ENCODE measurements at regions not wholly inside any gene's neighbourhood (a gene's known extent, or its start where the extent isn't known, plus 50 kb on each side); places are given as distances from the start of the nearest gene placed in this dataset.

DNA sequence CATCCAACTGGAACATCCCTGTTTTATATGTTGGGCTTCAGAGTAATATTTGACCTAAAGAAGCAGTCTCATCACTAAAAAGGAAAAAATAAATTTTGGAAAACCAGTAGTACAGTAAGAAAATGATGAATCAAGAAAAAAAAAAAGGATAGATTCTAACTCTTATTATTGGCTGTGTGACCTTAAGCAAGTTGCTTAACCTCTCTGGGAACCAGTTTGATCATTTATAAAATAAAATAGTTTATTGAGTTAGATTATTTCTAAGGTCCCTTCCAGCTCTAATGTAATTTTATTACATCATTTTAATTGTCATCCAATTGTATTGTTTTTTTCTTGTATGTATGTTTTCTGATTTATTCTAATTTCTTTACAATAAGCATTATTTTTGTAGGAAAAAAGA lies 127.0 kb downstream of the PRELID2 start:
- no peak for DNase-seq (ENCODE audit: low read depth)

DNA sequence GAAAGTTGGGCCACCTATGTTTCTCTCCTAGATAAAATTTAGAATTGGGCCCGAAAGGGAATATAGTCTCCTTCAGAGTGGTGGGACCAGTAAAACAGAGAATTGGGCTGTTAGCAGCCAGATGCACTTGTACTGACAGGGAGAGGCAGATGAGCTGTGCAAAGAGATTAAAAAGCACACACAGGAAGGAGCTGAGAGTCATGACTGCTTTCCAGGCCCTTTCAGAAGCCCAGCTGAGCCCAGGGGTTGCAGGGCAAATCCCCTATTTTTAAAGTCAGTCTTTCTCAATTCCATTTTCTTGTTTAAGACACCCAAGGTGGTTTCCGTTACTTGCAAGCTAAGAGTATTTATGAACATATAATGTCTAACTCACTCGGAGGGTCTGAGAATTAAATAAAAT lies 130.4 kb downstream of the PRELID2 start:
- no peak for DNase-seq (ENCODE audit: low read depth)

DNA sequence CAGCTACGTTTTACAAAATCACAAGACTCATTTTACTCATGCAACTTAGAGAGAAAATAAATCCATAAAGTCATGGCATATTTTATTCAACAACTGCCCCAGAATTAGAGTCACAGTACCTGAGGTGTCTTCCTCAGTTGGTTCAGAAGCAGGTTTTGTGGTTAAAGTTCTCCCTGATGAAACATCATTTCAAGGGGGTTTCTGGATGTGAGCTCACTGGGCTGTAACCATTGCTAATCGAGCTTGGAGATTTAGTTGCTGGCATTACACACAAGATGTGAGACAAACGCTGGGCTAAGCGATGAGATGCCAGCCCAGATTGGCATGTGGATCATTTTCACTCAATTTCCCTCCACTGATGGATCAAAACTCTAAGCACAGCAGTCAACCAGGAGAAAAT lies 131.3 kb downstream of the PRELID2 start:
- no peak for DNase-seq (ENCODE audit: low read depth)

DNA sequence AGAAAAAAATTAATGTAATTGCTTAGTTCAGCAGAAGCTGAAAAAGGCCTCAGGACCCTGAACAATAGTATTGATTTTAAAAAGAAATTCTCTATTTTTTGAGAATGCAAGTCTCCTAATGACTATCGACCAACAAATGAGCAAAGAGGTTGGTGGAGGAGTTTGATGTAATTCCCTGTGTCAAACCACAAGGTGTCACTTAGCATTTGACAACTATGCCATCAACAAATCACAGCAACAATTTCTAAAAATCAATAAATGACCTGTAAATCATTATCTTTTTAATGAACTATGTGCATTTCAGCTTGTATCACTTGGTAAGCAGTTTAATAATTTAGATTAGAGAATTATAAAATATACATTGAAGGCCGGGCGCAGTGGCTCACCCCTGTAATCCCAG lies 133.7 kb downstream of the PRELID2 start:
- no peak for DNase-seq (ENCODE audit: low read depth)

DNA sequence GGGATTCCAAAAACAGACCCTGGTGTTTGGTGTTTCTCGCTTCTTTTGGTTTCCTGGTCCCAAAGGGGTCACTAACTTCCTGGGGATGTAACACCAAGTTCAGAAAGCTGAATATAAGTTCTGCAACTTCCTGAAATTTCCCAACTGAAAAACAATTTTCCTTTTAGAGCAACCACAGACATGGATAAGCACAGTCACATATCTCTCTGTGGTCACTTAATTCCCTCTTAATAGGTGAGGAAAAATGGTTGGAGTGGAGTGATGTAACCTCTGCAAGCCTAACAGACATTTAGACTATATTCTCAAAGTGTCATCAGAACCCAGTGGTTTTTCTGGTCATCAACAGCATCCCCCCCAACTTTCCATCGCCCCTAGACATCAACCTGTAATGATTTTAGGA lies 135.3 kb downstream of the PRELID2 start:
- peak; percentile 72 for DNase-seq (ENCODE audit: low read depth)

DNA sequence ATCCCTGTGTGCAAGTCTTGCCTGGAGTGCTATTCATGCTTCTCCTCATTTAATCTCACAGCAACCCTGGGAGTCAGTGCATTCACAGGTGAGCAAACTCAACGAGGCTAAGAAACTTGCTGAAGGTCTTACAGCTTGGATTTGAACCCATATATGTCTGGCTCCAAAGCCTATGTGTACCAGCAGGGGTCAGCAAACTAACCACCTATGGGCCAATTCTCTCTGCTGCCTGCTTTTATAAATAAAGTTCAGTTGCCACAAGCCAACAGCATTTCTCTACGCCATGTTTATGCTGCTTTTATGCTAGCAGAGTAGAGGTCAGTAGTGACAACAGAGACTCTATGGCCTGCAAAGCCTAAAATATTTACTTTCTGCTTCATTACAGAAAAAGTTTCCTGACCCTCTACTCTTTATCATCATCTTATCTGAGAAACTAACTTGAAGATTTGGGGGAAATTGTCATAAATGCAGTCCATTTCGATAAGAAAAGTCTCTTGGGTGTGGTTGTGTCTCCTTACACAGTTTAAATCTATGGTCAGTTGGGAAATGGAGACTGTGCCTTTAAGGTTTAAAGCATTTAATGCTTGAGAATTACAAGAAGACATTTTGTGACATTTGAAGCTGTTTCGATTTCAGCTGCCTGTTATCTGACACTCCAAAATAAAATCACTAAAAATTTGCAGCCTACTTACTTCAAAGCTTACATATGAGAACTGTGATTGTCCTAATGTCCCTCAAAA lies 137.7 kb downstream of the PRELID2 start:
- DNase-seq (ENCODE audit: low read depth) = peak; percentile 76

DNA sequence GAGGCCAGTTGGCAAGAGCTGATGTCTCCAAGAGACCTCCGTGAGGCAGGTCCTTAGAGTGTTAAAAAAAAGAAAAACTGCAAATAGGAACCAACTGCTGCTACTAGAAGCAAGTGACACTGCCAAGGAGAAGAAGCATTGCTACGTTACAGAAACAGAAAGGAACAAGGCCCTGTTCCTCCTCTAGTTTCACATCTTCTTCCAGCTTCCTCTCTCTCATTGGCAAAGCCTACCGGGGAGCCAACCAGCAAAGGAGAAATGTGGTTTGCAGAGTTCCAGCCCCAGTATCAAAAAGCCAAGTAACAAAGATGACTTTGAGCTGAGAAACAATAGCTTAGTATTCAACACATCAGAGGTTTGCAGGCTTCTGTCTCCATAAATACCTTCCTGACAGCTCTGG lies 145.9 kb downstream of the PRELID2 start:
- DNase-seq (ENCODE audit: low read depth) = no peak

DNA sequence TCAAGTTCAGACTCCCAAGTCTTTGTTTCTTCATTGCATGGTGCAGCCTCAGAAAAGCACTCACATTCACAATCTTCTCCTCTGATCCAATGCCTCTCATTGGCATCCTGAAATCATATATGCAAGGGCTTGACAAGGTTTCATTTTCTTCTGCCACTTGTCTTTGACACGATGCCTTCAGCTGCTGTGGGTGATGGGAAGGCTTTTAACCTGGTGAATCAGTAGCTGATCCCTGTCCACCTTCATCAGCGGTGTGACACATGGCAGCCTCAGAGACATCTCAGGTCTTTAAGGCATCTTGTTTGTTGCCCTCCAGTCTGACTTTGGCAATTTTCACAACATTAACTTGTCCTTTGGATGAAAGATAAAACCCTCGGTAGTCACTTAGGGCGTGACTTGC lies 147.2 kb downstream of the PRELID2 start:
- no peak for DNase-seq (ENCODE audit: low read depth)

DNA sequence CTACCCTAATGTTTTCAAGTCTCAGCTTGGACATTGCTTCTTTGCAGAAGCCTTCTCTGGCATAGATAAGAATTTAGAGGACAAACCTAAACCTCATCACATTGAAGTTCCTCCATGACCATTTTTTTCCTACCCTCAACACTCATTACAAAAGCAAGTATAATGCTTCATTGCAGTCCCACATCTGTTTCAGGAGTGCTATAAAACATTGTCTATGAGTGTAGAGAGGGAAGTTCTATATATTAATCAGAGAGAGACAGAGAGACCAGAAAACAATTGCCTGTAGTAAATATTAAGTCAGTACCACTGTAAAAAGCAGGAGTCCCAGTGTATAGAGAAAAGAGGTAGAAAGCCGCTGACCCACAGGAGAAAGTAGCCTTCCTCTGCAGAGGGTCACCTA lies 149.7 kb downstream of the PRELID2 start:
- no peak for DNase-seq (ENCODE audit: low read depth)

DNA sequence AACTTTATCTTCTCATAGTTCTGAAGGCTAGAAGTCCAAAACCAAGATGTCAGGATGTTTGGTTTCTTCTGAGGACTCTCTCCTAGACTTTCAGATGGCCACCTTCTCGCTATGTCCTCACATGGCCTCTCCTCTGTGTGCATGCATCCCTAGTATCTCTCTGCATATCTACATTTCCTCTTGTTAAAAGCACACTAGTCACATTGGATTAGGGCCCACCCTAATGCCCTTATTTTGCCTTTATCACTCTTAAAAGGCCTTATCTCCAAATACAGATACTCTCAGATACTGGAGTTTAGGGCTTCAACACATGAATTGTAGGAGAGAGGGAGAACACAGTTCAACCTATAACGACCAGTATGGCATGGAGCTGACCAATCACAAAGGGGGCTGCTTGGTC lies 151.7 kb downstream of the PRELID2 start:
- no peak for DNase-seq (ENCODE audit: low read depth)

DNA sequence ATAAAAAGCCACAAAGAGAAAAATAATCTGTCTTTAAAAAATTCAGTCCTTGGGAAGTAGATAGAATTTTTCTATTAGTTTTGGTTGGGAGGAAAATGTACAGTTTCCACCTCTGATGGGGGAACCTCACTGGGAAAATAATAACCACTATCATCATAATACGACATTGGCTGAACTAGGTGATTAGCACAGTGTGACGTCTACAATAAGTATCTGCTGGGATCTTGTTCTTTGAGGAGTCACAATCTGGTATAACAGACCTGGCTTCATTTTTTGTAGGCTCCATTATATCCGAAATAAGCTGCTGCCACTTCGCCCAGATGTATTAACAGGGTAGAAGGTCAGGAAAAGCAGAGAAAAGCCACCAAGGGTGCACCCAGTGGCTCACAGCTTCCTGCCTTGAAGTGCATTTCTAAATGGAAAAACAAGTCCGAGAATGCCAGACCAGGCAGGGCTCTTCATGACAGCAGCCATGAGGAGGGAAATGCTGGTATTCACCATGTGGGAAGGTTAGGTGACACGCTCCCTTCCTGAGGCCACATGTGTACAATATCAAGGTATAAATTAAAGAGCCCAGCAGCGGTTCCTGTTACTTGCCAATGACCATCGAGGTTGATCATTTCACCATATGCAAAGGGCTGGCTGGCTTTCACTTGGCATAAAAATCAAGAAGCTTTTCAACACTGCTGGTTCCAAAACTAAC lies 152.8 kb downstream of the PRELID2 start:
- DNase-seq (ENCODE audit: low read depth) = no peak

DNA sequence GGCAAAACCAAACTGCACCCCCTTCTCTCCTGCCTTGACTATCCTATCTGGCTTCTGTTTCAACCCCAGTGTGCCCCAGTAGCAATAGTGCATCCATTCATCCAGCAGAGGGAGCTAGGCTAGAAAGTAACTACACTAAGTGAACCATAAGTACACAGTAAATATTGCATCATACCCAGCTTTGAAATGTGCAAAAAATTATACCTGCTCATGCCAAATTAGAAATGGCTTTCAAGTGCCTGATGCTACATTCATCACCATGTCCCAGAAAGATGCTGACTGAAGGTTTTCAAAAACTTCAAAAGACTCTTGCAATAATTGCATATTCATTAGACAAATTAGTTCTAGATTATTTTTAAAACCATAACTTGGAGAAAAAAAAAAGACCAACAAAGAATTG lies 153.5 kb downstream of the PRELID2 start:
- DNase-seq (ENCODE audit: low read depth) = peak; percentile 78

DNA sequence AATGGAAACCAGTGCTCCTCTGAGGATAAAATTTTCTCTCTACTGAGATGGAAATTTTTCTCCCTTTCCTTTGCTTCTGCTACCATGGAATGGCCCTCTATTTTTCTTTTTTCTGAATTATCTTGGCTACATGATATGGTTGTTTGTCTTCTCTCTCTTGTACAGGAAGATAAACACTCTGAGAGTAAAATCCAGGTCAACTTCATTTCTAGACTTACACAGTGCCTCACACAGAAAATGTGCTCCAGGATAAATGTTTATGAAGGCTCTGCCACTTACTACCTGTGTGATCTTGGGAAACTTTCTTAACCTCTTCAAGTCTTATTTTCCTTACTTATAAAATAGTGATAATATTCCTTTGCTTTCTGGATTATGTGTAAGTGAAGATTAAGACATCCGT lies 153.9 kb downstream of the PRELID2 start:
- DNase-seq (ENCODE audit: low read depth) = no peak

DNA sequence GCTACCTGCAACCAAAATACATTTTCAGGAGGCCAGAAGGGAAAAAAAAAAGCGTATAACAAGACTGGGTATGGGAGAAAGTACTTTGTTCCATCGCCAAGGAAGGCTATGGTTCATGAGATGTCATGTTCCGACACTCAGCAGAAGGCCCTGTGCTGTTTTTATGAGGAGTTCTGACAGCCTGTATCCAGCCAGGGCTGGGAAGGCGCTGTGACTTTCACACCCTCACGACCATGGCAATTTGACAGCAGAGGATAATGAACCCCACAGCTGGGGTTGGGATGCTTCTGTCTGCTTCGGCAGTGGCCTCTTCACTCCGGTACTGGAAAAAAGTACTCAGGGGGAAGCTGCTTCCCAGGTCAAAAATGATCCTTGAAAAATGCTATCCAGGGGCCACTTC lies 154.4 kb downstream of the PRELID2 start:
- DNase-seq (ENCODE audit: low read depth) = no peak

DNA sequence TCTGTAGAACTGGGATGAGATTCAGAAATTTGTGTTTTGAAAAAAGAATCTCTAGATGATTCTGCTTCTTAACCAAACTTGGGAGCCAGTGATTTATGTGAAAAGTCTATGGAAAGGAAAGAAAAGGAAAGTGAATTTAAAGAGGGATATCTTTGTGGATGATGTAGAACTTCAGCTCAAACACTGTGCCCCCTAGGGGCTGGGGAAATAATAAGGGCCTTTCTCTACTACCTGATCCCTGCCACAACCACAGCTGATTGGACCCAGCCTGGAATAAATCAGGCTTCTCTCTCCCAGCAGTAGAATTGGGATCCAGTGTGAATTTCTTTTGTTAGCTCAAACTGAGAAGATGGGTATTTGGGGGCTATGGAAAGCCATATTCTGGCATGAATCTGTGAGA lies 155.0 kb downstream of the PRELID2 start:
- peak; percentile 6 for DNase-seq (ENCODE audit: low read depth)

DNA sequence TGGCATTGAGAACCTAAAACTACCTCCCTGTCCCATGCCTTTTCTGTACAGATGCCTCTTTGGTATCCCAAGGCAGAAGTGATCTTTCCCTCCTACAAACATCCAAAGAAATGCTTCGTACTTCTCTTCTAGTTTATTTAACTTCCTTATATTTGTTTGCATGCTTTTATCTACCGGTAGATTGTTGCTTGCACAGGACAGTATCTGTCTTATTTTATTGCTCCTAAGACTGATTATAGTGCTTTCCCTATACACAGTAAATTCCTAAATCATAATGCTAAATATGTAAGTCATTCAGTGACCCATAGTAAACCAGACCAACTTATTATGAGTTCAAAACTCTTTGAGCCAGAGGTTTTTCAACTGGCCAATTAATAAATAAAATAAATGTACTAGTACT lies 156.9 kb downstream of the PRELID2 start:
- DNase-seq (ENCODE audit: low read depth) = no peak

DNA sequence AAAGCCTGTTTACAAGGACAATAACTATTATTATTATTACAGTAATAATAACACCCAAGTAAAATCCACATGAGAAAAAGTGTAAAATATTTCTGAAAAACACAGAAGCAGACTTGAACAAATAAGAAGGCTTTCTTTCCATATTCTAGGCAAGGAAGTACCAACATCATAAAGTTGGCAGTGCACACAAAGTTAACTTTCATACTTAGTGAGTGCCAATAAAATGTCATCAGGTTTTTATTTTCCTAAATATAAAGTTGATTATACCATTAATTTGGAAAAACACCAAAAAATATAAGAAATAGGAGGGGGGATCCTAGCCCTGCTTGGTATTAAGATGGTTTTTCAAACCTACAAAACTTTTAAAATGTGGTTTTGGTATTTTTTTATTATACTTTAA lies 161.4 kb downstream of the PRELID2 start:
- DNase-seq (ENCODE audit: low read depth) = no peak

DNA sequence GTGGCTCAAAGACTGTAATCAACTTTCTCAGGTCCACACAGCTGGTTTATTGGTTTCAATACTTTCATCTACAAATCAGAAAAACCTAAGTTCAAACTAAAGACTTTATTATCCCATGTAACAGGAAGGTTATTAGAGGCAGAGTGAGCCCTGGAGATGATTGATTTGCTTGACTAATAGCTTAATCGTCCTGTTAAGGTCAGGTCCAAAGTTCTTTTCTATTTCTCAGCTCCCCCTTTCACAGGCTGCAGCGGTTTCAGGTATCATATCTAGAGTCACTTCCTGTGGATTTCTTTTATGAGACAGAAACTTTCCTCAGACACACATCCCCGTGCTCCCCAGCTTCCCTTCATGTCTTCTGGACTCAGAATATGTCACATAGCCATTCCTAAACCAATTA lies 166.4 kb downstream of the PRELID2 start:
- no peak for DNase-seq (ENCODE audit: low read depth)

DNA sequence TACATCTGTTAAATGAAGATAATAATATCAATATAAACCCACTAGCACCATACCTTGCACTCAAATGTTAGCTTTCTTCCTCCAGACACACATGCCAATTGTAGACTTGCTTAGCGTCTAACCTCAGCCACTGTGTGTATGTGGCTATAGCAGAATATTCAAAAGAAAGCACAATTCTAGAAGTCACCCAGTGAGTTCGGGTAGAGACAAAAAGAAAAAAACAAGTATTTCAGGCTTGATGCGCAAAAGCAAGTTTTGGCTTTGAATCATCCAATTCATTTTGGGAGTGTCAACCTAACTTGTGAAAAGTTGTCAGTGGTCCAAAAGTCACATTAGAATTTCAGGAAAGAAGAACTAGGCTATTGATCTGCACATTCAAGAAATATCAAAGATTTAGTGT lies 167.4 kb downstream of the PRELID2 start:
- no peak for DNase-seq (ENCODE audit: low read depth)

DNA sequence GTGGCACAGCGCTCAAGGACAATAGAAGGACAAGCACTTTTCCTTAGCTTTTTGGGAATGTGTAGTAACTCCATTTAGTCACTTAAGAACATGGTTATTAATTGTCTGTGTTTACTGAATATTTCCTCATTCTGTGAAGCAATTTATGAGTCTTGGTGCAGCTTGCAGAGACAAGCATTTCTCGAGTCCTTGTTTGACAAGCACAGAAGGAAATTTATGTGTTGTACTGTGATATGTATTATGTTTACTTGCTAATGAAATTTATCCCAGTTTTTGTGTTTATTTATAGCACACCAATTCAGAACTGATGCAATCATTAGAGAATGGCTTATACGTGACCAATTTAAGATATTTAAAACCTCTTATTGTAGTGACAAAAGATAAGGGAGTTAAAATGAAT lies 168.6 kb downstream of the PRELID2 start:
- peak; percentile 7 for DNase-seq (ENCODE audit: low read depth)

DNA sequence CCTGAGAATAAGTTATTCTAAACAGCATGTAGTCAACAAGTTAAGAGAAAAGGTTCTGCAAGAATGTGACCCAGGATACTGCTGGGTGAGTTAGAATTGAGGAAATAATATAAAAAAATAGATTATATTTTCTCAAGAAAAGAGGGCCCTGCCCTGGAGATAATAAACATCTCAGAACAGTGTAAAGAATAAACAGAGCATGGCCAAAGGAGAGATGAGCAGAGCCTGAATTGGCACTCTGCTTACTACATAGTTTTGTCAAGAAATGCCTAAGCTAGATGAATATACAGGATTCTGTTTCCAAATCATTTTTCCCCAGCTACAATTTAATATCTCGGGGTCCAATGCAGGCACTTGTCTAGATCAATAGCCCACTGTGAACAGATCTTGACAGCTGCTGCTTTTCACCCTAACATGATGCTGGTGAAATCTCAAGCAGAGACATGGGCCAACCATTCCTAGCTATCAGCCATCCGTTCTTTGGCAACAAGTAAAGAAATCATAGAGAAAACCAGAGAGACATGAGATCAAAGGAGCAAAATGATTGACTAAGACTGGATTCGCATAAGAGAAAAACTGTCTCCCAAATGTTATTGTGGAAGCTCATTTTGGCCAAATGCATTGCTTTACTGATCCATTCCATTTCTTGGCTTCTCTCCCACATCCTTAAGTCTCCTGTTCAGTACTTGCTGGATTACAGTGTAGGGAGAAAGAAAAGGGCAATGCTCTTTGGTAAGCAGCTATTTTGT lies 173.2 kb downstream of the PRELID2 start:
- DNase-seq (ENCODE audit: low read depth) = no peak

DNA sequence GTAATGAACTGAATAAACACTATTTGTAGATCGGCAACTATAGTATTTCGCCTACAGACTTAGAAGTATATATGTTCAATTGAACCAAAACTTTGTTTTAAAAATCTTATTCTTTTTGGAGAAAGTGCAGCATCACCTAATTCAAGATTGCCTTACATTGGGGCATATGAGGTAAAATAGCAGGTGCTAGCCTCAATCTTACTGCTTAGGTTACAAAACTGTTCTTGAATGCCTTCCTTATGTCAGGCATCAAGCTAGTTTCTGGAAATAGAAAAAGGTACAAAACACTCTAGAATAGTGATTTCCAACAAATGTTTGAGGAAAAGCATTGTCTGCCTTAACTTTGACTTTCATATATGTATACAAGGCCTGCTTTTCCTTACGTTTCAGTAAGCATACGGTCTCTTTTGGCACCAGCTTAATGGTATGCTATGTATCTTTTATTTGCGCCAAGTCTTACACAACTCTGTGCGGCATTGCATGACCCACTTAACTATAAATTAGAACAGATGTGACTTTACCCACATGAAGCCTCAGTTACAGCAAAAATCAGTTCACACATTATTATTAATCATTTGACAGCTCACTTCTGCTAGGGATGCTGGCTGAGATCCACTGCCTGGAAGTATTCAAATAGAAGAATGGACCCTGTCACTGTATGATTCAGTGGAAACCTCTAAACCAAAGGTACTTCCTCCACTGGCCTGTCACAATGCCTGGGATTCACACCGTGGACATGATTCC lies 174.1 kb downstream of the PRELID2 start:
- peak; percentile 11 for DNase-seq (ENCODE audit: low read depth)

DNA sequence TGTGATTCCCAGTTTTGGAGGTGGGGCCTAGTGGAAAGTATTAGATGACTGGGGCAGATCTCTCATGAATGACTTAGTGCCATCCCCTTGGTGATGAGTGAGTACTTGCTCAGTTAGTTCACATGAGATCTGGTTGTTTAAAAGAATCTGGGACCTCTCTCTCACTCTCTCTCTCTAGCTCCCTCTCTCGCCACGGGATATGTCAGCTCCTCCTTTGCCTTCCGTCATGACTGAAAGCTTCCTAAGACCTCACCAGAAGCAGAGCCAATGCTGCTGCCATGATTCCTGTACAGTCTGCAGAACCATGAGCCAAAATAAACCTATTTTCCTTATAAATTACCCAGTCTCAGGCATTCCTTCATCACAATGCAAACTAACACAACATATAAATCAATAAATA lies 176.7 kb downstream of the PRELID2 start:
- DNase-seq (ENCODE audit: low read depth) = no peak
